HG03095 (cell line): ENCODE measurements at regions not wholly inside any gene's neighbourhood (a gene's known extent, or its start where the extent isn't known, plus 50 kb on each side); places are given as distances from the start of the nearest gene placed in this dataset.

Experiments
- ATAC-seq: cut with Tn5 transposase; IDR thresholded peaks from one replicate; pipeline ENCODE4 v1.9.1; 2021; ENCODE audit warnings: moderate library complexity; ENCODE audit not compliant: unreplicated experiment

DNA sequence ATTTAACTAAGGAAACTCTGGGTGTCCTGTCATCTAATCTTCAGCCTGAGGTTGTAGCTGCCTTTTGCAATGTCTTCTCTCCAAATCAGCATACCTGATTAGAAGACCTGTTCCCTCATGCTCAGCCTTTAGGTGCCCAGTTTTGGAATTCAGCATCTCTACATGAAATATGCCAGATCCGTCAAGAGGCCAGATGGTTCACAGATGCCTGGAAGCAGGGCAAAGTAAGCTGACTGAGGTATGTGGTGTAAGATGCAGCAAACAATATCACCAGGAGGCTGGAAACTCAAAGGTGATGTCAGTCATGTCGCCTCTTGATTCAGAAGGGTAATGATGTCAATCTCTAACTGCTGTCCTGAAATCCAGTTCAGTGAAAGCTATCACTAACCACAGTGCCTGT, 324.4 kb downstream of the PRELID2 start:
- no peak for ATAC-seq

DNA sequence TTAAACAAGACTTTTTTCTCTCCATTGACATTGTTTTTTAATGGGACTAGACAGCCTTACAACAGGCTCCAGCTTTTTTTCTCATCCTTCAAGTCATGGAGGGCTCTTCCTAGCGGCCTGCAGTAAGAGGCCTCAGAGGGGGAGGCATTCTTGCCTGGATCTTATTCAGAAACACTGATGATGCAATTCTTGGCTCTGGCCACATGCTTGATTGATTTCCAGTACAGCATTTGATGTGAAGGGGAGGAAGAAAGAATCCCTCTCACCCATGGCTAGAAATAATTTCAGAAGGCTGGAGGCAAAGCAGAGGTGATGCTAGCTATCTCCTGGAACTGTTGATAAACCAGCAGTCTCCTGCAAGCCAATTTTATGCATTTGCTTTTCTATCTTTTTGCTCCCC, 324.8 kb downstream of the PRELID2 start:
- no peak for ATAC-seq

DNA sequence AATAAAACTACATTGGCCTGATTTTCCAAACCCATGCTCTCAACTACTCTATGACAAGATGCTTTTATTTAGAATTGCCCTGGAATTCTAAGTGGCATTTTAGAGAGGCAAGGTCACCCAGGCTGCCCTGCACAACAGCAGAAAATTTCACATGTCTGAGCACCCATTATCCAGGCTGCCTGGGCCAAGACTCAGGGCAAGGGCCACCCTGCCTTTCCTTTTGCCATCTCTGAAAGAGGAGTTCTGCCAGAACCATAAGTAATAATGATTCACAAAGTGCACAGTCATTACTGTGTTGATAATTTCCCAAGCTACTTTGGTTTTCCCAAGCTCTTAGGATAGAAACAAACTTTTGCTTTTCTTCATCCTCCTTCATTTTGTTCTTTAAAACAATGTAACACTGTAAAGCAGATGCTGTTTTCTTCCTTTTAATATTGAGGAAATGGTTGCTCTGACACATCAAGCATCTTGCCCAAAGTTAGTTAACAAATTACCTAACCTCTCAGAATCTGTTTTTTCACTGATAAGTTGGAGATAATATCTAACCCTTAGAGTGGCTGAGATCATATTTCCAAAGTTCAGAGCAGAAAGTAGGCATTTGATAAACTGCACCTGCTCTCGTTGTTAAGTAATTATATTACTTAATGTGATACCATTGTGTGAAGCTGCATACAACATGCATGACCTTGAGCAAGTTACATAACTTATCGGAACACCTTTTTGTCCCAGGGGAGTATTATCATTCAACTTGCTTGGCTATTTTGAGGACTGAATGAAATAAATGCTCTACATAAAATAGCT, 325.6 kb downstream of the PRELID2 start:
- no peak for ATAC-seq

DNA sequence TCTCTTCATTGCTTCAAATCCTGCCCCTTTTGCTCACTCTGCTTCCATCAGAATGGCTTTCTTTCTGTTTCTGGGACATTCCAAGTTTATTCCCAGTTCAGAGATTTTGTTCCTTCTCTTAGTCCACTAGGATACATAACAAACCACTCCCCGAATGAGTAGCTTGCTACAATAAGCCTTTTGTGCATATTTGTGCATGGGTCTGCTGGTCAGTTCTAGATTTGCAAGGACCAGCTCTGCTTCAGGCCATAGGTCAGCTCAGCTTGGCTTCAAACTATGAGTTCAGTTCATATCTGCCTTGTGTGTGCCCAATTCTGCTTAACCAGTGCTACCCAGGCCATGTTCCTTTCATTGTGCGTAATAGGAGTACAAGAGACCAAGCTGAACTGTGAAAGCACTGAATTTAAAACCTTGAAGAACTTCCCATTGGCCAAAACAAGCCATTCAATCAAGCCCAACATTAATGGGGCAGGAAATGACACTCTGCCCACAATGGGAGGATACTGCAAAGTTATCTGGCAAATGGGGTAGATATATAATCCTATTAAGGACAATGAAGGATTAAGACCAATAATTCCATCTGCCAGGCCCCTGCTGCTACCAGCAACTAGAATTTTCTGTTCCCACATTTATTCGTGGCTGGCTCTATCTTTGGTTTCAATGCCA, 328.8 kb downstream of the PRELID2 start:
- ATAC-seq: no peak

DNA sequence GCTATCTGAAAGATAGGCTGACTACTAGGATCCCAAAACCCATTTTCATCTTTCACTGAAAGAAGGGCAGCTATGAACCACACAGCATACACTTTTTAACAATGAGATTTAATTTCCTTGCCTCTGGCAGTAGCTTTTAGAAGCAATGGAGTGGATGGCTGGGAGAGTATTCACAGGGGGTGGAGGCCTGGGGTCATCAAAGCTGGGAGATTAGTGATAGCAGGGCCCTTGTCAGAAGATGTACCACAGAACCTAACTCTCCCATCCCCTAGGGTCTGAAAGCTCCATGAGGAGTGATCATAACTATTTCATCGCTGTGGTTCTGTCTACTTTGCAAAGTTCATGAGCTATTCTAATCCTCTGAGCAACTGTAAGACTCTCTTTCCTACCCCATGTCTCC, 332.2 kb downstream of the PRELID2 start:
- no peak for ATAC-seq

- no peak for ATAC-seq
Observed at GRCh38 chr5:145500710-145501109, 334.4 kb downstream of the PRELID2 start.

- no peak for ATAC-seq
Observed at GRCh38 chr5:145499483-145499882, 335.7 kb downstream of the PRELID2 start.

DNA sequence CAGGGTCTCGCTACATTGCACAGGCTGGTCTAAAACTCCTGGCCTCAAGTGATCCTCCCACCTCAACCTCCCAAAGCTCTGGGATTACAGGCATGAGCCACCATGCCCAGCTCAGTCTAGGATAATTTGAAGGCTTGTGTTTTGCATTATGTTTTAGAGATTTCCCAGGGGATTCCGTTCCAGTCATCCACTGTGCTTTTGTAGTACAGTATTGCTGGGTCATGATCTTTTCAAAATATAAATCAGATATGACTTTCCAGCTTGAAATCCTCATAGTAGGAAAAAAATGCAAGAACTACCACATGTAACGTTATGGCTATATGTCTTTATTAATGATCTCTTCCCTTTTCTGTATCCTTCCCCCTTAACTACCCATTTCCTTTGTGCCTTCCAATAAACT, 338.1 kb downstream of the PRELID2 start:
- ATAC-seq: no peak

GRCh38 chr5:145495741-145496140, 339.4 kb downstream of the PRELID2 start:
- no peak for ATAC-seq

DNA sequence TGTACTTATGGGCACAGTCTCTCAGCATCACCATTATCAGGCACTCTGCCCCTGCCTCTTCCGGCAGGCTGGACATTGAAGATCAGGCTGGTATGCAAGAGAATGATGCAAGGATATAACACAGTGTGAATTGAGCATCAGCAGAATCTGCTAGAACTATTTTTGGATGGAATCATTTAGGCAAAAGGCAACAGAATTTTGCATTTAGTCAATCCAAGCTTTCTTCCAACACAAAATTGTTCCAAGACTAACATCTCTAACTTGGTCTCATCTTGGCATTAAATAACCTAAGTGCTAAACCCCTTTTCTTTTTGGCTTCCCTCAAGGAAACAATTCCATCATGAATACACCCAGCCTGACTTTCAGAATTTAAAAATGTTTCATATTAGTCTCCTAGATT, 339.9 kb downstream of the PRELID2 start:
- no peak for ATAC-seq

DNA sequence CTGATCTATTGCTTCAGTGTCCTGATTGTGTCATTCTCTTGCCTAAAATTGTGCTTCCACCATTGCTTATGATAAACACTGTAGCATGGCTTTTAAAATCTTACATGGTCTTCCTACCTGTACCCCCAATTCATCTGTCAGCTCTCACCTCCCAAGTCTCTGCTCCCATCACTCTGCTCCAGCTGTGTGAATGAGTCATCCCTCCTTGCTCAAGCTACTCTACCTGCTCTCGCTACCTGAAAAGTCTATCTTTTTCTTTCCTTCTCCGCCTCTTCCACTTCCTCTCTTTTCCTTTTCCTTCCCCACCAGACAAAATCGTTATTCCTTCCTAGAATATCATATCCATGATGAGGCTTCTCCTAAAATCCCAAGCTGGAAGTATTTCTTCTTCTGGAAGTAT, 341.7 kb downstream of the PRELID2 start:
- ATAC-seq: no peak

GRCh38 chr5:145489516-145489915, 345.6 kb downstream of the PRELID2 start:
- no peak for ATAC-seq

DNA sequence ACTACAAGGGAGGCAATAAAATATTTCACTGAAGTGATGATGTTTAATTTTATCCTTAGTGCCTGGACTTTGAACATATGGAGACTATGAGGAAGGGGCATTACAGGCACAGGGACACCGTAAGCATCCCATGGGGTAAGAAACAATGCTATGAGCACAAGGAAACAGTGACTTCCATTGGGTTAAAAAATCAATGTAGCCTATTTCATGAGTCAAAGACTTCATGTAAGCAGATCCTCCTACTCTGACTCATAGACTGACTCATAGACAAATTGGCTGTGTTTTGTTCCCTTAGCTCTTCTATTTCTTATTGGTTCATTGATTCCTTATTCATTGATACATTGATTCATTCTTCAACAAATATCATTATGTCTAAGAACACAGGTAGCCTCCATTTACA, 351.0 kb downstream of the PRELID2 start:
- ATAC-seq: no peak

GRCh38 chr5:145483212-145483611, 351.9 kb downstream of the PRELID2 start:
- ATAC-seq: no peak

- ATAC-seq: no peak
Observed at GRCh38 chr5:145479857-145480256, 355.3 kb downstream of the PRELID2 start.

DNA sequence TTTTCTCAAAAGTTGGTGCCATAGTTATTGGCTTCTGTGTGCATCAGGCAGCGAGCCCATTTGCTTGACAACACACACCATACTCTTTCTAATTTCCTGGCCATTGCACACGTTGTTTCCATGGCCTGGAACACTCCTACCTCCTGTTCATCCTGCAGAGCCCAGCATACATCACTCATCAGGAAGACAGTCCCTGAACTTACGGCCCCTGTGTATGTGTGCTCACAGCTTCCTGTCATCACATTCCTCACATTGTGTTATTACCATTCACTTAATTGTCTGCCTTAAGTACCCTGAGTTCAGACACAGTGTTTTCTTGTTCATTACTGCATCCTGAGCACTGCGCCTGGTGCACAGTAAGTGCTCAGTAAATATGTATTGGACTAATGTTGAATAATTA, 355.9 kb downstream of the PRELID2 start:
- ATAC-seq: no peak

GRCh38 chr5:145478651-145479050, 356.5 kb downstream of the PRELID2 start:
- no peak for ATAC-seq

- no peak for ATAC-seq
Observed at GRCh38 chr5:145473042-145473642, 362.0 kb downstream of the PRELID2 start.

- ATAC-seq: no peak
Observed at GRCh38 chr5:145471831-145472612, 363.1 kb downstream of the PRELID2 start.

DNA sequence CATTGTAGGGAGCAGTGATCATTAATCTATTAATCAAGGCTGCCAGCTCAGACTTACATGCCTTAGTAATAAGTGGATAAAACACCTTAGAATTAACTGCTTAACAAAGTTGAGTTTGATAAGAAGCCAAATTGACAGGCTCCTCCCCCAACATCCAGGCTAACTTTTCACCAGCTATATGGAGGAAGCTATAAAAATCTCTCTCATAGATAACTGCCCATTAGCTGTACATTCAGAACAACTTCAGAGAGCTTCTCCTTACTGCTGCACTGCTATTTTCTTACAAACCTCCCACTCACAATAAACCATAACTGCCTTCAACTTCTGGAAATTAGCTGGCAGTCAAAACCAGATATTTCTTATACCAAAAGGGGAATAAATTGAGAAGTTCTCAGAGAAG, 364.1 kb downstream of the PRELID2 start:
- ATAC-seq: no peak

GRCh38 chr5:145470396-145470979, 364.7 kb downstream of the PRELID2 start:
- ATAC-seq: no peak
